ENCODE measurements at regions not wholly inside any gene's neighbourhood (a gene's known extent, or its start where the extent isn't known, plus 50 kb on each side); places are given as distances from the start of the nearest gene placed in this dataset.

DNA sequence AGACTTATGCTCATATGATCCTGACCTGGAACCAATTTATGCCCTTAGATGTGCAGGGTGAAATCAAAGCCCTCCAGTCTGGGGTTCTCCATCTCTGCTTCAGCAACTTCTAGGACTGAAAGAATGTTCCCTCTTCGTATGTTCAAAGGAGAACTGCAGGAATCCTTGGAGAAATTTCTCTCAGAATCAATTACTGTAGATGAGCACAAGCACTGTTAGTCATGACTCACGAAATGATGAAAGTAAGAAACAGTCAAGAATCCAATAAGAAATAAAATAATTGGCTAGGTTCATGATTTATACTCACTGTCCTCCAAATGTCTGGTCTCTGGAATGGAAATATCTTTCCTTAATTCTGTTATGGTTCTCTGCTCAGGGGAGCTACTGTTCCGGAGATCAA, 348.2 kb downstream of the PDGFC start:
- Mint-ChIP-seq H3K9me3 (ENCODE audit: insufficient read depth) (no peaks in the 10 kb centered on the region), H3K27ac (no peak overlapping the region), H3K4me3 (no peak overlapping the region), H3K4me1 (no peaks in the 10 kb centered on the region), H3K27me3 (no peaks in the 10 kb centered on the region)
- Histone ChIP-seq H3K27ac (ENCODE audit: low read length in 2 of 2) (no peak overlapping the region), H2AFZ (ENCODE audit: insufficient read depth, low read depth, low read length, poor library complexity, severe bottlenecking) (no peak overlapping the region), H3K79me2 (ENCODE audit: control insufficient read depth, insufficient read depth, low read length) (no peaks in the 10 kb centered on the region), H3K9ac (ENCODE audit: low read length) (no peak overlapping the region), H3K4me2 (replicated peaks; ENCODE audit: low read depth, low read length, poor library complexity, severe bottlenecking) (no peak overlapping the region), H3K27me3 (replicated peaks in 1 of 4; ENCODE audit: control extremely low read depth in 1 of 4, control insufficient read depth in 3 of 4, insufficient read depth in 4 of 4, low read length in 3 of 4) (no peaks in the 10 kb centered on the region), H3K36me3 (replicated peaks in 1 of 2; ENCODE audit: control extremely low read depth in 1 of 2, control insufficient read depth in 1 of 2, extremely low read depth in 1 of 2, insufficient read depth in 2 of 2, low read length in 1 of 2) (no peaks in the 10 kb centered on the region), H4K20me1 (ENCODE audit: control insufficient read depth, insufficient read depth, low read length, poor library complexity, severe bottlenecking) (no peaks in the 10 kb centered on the region), H3K4me1 (ENCODE audit: control insufficient read depth in 2 of 2, insufficient read depth in 2 of 2, low read length in 2 of 2) (no peaks in the 10 kb centered on the region), H3K4me3 (ENCODE audit: control extremely low read depth in 1 of 5, extremely low read depth in 1 of 5, insufficient read depth in 1 of 5, low read depth in 2 of 5, low read length in 4 of 5) (no peak overlapping the region), H3K9me3 (ENCODE audit: control extremely low read depth in 1 of 3, control insufficient read depth in 2 of 3, insufficient read depth in 1 of 3, low read length in 2 of 3) (no peaks in the 10 kb centered on the region)
- CTCF ChIA-PET = interaction anchor here (0.5 kb wide), 1 partner anchor 14 kb away, joined by 3 read pairs; no protein-coding TSS in a partner anchor
- POLR2A ChIA-PET = no interaction called here
- ATAC-seq (ENCODE audit: low read depth) = no peak
- WGBS (ENCODE audit: insufficient coverage) = no CpG with 5 or more reads among the region's 3 CpGs
- DNase-seq = no peak
- intact Hi-C loops (cut with micrococcal nuclease) = no loop called here
- TF ChIP-seq, protein P1, sequence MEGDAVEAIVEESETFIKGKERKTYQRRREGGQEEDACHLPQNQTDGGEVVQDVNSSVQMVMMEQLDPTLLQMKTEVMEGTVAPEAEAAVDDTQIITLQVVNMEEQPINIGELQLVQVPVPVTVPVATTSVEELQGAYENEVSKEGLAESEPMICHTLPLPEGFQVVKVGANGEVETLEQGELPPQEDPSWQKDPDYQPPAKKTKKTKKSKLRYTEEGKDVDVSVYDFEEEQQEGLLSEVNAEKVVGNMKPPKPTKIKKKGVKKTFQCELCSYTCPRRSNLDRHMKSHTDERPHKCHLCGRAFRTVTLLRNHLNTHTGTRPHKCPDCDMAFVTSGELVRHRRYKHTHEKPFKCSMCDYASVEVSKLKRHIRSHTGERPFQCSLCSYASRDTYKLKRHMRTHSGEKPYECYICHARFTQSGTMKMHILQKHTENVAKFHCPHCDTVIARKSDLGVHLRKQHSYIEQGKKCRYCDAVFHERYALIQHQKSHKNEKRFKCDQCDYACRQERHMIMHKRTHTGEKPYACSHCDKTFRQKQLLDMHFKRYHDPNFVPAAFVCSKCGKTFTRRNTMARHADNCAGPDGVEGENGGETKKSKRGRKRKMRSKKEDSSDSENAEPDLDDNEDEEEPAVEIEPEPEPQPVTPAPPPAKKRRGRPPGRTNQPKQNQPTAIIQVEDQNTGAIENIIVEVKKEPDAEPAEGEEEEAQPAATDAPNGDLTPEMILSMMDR (IDR thresholded peaks at IDR 0.05) = no peak
- TF ChIP-seq EZH2 (IDR thresholded peaks at IDR 0.05; ENCODE audit: borderline replicate concordance, insufficient read depth, low read depth, low read length, poor library complexity, severe bottlenecking) = no peak

DNA sequence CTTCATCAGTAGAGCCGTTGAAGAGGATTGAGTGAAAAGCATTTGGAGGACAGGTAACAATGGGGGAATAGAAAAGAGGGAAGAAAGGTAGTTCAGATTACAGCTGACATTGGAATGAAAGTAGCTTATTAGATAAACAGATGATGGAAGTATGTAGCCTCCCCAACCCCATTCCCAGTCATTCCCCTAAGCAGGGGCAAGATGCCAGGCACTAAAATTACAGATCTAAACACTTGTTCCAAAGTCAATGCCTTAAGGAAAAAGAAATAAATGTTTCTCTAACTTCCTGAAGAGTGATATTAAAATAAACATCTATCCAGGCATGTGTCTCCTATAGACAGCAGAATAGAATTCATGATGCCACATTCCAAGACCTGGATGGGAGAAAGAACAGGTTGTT, 350.8 kb downstream of the PDGFC start:
- no peak for ATAC-seq (ENCODE audit: low read depth)
- H3K79me2 ChIP-seq (ENCODE audit: control insufficient read depth, insufficient read depth, low read length) = no peaks in the 10 kb centered on the region
- no peak overlapping the region for H2AFZ ChIP-seq (ENCODE audit: insufficient read depth, low read depth, low read length, poor library complexity, severe bottlenecking)

More for the DNA sequence above, 350.8 kb downstream of the PDGFC start:
- Mint-ChIP-seq H3K27me3 (no peaks in the 10 kb centered on the region), H3K27ac (no peak overlapping the region), H3K4me1 (no peaks in the 10 kb centered on the region), H3K4me3 (no peak overlapping the region), H3K9me3 (ENCODE audit: insufficient read depth) (no peaks in the 10 kb centered on the region)
- Histone ChIP-seq H3K4me1 (ENCODE audit: control insufficient read depth in 2 of 2, insufficient read depth in 2 of 2, low read length in 2 of 2) (no peaks in the 10 kb centered on the region), H3K27me3 (replicated peaks in 1 of 4; ENCODE audit: control extremely low read depth in 1 of 4, control insufficient read depth in 3 of 4, insufficient read depth in 4 of 4, low read length in 3 of 4) (no peaks in the 10 kb centered on the region), H3K36me3 (replicated peaks in 1 of 2; ENCODE audit: control extremely low read depth in 1 of 2, control insufficient read depth in 1 of 2, extremely low read depth in 1 of 2, insufficient read depth in 2 of 2, low read length in 1 of 2) (no peaks in the 10 kb centered on the region), H3K9ac (ENCODE audit: low read length) (no peak overlapping the region), H4K20me1 (ENCODE audit: control insufficient read depth, insufficient read depth, low read length, poor library complexity, severe bottlenecking) (no peaks in the 10 kb centered on the region), H3K27ac (ENCODE audit: low read length in 2 of 2) (no peak overlapping the region), H3K4me2 (replicated peaks; ENCODE audit: low read depth, low read length, poor library complexity, severe bottlenecking) (no peak overlapping the region), H3K9me3 (ENCODE audit: control extremely low read depth in 1 of 3, control insufficient read depth in 2 of 3, insufficient read depth in 1 of 3, low read length in 2 of 3) (no peaks in the 10 kb centered on the region), H3K4me3 (ENCODE audit: control extremely low read depth in 1 of 5, extremely low read depth in 1 of 5, insufficient read depth in 1 of 5, low read depth in 2 of 5, low read length in 4 of 5) (no peak overlapping the region)
- CTCF ChIA-PET = no interaction called here
- TF ChIP-seq, protein P1 (IDR thresholded peaks at IDR 0.05) = no peak
- TF ChIP-seq EZH2 (IDR thresholded peaks at IDR 0.05; ENCODE audit: borderline replicate concordance, insufficient read depth, low read depth, low read length, poor library complexity, severe bottlenecking) = no peak
- intact Hi-C loops (cut with micrococcal nuclease) = no loop called here
- DNase-seq = no peak
- WGBS (ENCODE audit: insufficient coverage) = 50% methylated on average over 1 of the region's 1 CpG
- POLR2A ChIA-PET = no interaction called here

Measured in B cell (primary cell).